Fibroblast of villous mesenchyme (primary cell): ENCODE measurements at regions not wholly inside any gene's neighbourhood (a gene's known extent, or its start where the extent isn't known, plus 50 kb on each side); places are given as distances from the start of the nearest gene placed in this dataset.
"Not testable (repeated sequence)": the region's sequence is repeated elsewhere in the genome, so short reads cannot be mapped to it uniquely, and the experiment has no call there.

Source experiments
- DNase-seq: peaks from one replicate; pipeline ENCODE4 v3.0.0-alpha.2; 2010; ENCODE audit warnings: low read depth
- H3K4me3 ChIP-seq: 2 replicates; pipeline ENCODE4 v1.5.1; 2011; ENCODE audit warnings: low read depth, mild to moderate bottlenecking, low read length
- TF ChIP-seq, protein P1 (sequence below): IDR thresholded peaks from 2 replicates; pipeline ENCODE4 v1.5.1; 2012; ENCODE audit warnings: low read depth, mild to moderate bottlenecking, low read length; ENCODE audit not compliant: insufficient read depth

- TF ChIP-seq, protein P1, sequence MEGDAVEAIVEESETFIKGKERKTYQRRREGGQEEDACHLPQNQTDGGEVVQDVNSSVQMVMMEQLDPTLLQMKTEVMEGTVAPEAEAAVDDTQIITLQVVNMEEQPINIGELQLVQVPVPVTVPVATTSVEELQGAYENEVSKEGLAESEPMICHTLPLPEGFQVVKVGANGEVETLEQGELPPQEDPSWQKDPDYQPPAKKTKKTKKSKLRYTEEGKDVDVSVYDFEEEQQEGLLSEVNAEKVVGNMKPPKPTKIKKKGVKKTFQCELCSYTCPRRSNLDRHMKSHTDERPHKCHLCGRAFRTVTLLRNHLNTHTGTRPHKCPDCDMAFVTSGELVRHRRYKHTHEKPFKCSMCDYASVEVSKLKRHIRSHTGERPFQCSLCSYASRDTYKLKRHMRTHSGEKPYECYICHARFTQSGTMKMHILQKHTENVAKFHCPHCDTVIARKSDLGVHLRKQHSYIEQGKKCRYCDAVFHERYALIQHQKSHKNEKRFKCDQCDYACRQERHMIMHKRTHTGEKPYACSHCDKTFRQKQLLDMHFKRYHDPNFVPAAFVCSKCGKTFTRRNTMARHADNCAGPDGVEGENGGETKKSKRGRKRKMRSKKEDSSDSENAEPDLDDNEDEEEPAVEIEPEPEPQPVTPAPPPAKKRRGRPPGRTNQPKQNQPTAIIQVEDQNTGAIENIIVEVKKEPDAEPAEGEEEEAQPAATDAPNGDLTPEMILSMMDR, result no peak
- no peak overlapping the region for H3K4me3 ChIP-seq
- no peak for DNase-seq
These were observed 133.9 kb downstream of the SREK1 start for GRCh38 chr5:66277981-66278380.

GRCh38 chr5:66281294-66281693 is 137.2 kb downstream of the SREK1 start:
- H3K4me3 ChIP-seq, result no peak overlapping the region
- TF ChIP-seq, protein P1, result no peak
- no peak for DNase-seq

DNA sequence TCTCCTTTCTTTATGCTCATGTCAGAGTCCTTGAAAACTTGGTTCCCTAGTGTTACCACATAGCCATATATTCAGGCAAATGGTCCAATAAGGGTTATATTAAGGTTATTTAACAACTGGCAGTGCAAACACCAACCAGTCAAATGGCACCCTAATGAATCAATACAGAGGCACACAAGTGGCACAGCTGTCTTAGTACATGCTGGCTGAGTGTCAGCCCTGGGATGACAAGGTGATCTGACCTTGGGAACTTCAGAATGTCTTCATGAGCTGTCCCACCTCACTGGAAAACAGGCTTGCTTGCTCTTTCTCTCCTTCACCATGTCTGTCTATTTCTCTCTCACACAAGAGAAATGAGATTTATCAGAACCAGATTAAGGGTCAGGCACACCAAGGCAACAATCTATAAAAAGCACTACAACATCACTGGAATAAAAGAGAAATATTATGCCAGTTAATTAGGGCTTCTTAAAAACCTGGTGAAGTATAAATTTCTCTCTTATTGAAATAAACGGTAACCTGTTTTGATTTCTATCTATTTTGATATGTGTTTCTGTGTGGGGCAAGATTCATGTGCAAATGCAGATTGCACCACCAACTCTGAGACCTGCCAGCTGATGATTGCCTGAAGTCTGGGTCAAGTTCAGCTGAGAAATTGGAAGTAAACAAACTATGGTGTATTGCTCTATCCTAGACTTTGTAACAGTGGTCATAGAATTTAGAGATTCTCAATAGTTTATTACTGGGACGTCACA is 140.7 kb downstream of the SREK1 start:
- TF ChIP-seq, protein P1, result no peak
- no peak for DNase-seq
- H3K4me3 ChIP-seq, result no peak overlapping the region

DNA sequence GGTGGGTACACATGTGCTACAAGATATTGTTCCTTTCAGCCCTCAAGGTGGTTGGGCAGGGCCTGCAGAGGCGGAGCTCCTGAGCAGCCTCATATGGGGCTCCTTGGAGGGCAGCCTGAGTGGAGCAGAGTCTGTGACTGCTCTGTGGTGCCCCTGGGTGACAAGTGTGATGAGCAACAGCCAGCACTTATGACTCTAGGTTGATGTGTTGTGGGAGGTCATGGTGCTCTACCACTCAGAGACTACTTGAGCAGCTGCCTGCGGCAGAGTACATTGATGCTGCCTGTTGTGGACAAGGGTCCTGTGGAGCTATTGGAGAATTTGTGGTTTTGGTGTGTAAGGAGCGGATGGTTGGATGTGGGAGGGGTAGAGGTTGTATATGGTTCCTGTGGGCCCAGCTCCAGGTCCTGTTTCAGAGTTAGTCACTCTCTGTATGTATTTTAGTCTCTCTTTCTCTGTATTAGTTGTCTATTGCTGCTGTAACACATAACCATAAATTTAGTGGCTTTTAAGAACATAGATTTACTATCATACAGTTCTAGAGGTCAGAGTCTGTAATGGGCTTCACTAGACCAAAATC is 141.3 kb downstream of the SREK1 start:
- H3K4me3 ChIP-seq, result no peak overlapping the region
- TF ChIP-seq, protein P1, result no peak
- DNase-seq, result no peak

DNA sequence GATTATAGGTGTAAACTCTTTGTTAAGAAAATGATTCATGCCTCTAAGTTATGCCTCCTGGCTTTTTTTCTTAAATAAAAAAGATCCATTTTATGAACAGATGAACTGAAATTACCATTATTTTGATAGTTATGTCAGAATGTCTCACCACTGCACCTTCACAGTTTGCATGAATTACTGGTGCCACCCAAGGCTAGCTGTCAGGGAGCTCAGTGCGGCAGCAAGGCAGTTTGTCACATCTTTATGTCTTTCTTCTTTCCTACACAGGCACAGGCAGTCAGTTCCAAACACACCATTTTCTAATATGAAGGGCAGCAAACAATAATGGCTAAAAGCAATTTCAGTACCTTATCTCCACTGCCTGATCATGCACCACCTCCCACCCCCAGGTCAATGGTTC is 147.7 kb downstream of the SREK1 start:
- TF ChIP-seq, protein P1, result no peak
- DNase-seq, result no peak
- H3K4me3 ChIP-seq, result no peak overlapping the region

GRCh38 chr5:66293851-66294250 is 149.8 kb downstream of the SREK1 start:
- DNase-seq, H3K4me3 ChIP-seq: not testable (repeated sequence)

GRCh38 chr5:66299463-66299862 is 155.4 kb downstream of the SREK1 start:
- no peak overlapping the region for H3K4me3 ChIP-seq
- TF ChIP-seq, protein P1, result no peak
- no peak for DNase-seq
